Hematopoietic multipotent progenitor cell (in vitro differentiated cells): ENCODE measurements at regions not wholly inside any gene's neighbourhood (a gene's known extent, or its start where the extent isn't known, plus 50 kb on each side); places are given as distances from the start of the nearest gene placed in this dataset.
"Not testable (repeated sequence)": the region's sequence is repeated elsewhere in the genome, so short reads cannot be mapped to it uniquely, and the experiment has no call there.

Experiments
- DNase-seq, 3 donors: peaks; one replicate each; pipeline ENCODE4 v3.0.0-alpha.2; 2011 to 2015; ENCODE audit warnings: low read depth in 2 of 3, low spot score in 2 of 3

DNA sequence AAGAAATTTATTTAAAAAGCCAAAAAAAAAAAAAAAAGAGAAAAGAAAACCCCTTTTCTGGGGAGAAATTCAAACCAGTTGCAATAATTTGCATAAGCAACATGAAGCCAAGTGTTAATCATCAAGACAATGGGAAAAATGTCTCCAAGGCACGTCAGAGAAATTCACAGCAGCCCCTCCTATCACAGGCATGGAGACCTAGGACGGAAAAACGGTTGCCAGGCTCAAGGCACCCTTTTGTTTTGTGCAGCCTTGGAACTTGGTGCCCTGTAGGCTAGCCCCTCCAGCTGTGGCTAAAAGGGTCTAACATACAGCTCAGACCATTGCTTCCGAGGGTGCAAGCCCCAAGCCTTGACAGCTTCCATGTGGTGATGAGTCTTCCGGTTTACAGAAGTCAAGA is 509.2 kb upstream of the SOX11 start:
- no peak for DNase-seq

DNA sequence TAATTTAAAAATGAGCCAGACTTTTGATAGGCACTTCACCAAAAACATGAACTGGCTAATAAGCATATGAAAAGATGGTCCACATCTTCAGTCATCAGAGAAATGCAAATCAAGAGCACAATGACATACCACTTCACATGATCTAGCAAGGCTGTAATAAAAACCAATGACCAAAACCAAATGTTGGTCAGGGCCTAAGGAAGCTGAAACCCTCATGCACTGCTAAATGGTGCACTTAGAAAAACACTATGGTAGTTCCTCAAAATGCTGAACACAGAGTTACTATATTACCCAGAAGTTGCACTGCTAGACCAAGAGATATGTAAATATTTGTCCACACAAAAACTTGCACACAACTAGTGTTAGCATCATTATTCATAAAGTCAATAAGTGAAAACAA is 504.9 kb upstream of the SOX11 start:
- DNase-seq = no peak

DNA sequence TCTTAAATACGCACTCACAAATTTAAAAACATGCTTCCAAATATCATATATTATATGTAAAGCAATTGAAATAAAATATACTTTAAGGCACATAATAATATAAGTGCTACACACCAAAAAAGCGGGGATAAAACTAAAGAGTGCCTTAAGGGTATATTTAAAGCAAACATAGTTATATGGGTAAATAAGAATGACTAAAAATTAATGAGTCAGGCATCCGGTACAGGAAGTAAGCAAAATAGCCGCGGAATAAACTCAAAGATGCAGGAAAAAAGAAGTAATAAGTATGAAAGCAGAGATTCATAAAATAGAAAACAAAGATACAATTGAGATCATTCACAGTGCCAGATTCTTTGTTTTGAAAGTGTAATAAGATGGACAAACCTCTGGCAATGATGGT is 503.5 kb upstream of the SOX11 start:
- DNase-seq = no peak

DNA sequence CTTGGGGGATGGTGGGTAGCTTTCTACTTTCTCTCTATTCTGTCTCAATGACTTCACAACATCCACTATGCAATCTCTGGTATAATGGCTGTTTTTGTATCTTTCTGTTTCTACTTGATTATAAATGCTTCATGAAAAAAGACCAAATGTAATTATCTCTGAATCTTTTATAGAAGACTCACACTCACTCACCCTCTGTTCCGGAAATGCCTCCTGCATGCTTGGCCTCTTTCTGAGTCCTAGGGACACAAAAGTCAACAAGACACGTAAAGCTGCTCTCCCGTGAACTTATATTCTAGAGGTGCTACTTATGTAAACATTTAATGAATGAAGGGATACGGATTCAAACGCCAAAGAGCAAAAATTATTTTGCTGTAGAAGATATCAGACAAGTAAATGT is 502.2 kb upstream of the SOX11 start:
- no peak for DNase-seq

DNA sequence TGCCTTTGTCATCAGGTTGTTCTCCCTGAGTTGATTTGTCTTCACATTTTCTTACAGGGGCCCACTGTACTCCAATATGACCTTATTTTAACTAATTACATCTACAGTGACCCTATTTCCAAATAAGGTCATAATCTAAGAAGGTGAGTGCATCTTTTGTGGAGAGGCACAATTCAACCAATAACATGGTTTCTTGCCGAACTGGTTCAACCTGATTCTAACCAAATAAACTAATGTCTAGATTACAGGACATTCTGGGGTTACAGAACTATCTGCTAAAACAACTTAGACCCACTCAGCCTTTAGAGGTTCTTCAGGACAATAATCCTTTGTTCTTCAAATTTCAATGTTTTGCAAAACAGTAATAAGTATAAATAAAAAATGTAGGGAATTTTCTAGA is 496.5 kb upstream of the SOX11 start:
- no peak for DNase-seq

DNA sequence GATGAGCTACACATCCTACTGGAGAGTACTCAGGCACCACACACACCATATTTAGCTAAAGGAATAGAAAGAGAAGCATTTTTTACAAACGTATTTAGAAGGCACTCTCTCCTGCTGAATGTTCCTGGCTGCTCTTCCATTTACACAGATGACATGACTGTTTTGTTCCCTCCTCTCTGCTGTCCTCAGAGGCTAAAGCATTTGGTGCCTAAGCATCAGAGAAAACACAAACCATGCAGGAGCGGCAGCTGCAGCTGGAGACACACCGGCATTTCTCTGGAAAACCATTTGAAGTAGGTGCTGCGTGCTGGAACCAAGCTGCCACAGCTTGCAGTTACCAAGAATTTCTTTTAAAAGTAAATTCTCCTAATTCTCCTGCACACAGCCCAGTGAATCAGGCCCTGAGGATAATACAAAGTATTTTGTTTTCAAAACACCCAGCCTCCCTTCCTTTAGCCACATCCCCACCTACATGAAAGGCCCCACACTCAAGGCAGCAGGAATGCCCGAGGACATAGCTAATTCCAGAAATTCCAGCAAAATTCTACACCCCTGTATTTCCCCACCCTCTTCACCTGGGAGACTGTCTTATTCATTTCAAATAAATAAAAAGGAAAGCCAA is 488.9 kb upstream of the SOX11 start:
- DNase-seq = no peak

DNA sequence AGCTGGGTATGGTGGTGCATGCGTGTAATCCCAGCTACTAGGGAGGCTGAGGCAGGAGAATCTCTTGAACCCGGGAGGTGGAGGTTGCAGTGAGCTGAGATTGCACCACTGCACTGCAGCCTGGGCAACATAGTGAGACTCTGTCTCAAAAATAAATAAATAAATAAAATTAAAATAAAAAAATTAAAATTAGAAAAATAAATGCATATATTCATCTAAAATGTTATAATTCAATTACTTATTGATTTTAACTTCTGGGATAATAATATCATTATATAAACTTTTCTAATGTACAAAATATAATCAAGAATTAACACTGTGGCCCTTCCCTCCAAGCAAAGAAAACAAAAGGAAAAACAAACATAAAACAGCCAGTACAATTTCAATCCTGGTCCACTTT is 485.4 kb upstream of the SOX11 start:
- DNase-seq = not testable (repeated sequence)

DNA sequence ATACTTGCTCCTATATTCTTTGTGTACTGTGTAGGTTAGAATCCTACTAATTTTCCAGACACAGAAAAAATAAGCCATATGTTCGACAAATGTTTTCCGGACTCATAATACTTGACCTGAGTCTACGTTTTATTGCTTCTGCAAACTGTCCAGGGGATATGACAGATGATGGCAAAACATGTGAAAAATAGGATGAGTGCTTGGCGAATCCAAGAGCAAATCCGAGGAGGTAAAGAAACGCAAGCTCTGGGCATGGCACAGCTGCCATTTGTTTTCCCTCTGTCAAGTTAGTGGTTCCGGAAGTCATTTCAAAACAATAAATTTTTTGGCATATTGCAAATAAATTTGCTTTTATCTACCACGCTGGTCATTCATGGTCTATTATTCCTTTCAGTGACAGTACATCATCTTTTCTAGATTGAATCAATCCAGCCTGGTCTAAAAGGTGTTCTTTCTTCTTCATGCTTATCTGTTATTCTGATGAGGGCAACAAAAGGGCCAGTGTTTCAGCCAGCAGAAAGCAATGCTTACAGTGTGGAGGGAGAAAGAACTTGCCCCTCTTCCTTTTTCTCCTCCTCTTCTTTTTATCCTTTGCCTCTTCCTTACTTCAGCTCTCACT is 476.1 kb upstream of the SOX11 start:
- DNase-seq = no peak

DNA sequence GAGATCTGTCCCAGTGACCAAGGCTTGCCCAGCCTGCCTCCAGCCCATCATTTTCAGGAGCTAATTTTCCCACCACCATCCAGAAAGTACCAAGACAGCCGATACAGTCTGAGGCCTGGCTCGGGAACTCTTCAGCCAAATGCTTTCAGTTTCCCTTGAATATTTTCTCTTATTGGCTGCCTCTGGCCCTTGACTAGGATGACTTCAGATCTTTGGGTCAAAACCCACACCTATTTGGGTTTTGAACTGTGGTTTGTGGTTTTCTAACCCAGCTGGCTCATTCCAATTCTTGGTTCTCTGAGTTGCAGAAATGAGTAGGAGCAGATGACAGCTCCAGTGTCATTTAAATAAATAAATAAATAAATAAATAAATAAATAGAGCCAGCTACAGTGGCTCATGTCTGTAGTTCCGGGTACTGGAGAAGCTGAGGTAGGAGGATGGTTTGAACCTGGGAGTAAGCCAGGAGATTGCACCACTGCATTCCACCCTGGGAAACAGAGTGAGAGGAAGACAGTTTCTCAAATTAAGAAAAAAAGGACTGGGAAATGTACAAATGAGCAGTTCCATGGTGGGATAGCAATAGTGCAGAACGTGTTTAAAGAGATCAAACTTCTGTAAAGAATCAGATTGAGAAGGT is 465.0 kb upstream of the SOX11 start:
- no peak for DNase-seq

DNA sequence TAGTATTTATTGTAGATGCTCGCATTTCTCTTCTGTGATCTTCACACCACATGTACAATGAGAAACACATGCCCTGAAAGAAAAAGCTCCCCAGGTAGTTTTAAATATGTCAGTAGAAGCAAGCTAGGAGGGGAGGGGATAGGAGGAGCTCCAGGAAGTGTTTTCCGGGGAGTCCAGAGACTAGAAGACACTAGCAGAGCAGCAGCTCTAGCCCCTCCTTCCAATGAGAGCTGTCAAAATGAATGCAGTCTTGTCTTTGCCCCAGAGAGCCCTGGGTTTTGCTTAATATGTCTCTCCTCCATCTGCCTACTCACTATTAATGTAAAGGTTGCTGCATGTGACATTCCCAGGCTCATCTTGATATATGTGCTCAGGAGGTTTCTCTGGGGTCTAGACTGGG is 462.6 kb upstream of the SOX11 start:
- no peak for DNase-seq

DNA sequence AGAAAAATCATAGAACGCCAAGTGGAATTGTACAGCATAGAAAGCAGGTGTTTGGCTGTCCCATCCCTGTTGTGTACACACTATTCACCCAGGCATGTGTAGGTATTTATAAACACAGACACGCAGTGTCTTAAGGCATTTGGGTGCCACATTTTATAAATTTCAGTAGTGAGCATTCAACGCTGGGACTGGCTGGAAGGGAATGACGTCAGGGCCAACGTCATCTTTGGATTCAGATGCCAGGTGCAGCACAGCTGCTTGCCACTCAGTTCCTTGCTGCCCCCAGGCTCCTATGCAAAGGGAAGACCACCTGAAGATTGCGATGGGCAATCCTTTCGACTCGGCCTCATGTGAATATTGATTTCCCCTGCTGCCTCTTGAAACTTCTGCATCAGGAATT is 461.7 kb upstream of the SOX11 start:
- DNase-seq = no peak

DNA sequence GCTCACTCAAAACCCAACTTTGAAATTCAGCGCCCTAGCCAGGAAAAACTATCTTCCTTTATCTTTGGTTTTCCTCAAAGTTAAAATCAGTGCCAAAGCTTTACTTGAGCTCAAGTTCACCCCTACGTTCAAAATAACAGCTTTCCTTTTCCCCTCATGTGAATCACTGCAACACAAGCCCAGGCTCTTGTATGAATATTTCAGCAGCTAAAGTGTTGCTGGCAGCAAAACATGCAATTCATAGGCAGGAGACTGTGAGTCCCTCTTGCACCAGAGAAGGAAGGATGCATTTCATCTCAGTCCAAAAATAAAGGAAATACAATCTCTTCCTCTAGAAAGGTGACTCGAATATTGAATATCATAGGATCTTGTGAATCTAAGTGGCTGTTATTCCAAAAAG is 461.3 kb upstream of the SOX11 start:
- no peak for DNase-seq

DNA sequence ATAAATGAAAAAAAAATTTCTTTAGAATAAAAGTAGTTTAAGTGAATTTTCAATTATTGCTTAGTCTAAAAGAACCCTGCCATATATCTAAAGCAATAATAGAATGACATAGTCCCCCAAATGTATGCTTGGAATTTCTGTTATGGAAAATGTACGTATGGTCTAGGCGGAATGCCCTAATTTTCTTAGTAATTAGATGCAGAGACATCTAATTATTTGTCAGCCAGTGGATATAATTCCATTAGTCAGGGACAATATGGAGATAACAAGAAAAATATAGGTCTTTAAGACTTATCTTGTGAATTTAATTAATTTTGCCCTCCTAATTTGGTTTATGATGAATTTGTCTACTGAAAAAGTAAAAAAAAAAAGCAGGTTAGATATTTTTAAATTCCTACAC is 460.9 kb upstream of the SOX11 start:
- no peak for DNase-seq

DNA sequence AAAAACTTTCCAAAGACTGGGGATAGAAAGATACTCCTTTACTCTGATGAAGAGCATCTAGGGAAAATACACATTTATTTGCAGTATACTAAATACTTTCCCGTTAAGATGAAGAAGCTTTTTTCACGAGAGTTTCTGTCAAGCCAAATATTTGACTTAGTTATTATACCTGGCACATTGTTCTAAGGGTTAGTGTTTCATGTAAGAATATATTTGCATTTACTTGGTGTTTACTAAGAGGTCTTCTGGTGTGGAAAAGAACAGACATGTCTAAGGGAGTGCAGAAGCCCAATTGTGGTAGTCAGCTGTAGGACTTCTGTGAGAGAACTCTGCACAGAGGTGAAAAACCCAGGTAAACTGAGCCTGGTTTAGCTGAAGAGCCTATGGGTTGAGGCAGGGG is 457.6 kb upstream of the SOX11 start:
- DNase-seq = no peak

DNA sequence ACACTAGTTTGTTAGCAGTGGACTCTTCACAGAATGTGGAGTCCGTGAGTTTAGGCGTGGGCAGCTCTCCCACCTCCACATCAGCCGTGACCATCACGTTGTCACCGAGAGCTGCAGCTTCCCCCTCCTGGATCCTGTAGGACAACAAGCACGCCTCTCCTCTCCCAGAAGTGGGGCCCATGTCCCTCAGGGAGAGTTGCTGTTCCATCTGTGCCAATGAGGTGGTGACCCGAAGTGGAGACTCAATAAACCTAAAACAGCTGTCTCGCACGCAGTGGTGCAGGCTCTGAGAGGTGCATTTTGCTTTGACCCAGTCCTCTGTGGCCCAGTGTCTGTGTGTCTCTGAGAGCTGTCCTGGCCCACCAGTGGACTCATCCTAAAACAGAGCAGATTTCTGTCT is 456.5 kb upstream of the SOX11 start:
- DNase-seq = no peak

DNA sequence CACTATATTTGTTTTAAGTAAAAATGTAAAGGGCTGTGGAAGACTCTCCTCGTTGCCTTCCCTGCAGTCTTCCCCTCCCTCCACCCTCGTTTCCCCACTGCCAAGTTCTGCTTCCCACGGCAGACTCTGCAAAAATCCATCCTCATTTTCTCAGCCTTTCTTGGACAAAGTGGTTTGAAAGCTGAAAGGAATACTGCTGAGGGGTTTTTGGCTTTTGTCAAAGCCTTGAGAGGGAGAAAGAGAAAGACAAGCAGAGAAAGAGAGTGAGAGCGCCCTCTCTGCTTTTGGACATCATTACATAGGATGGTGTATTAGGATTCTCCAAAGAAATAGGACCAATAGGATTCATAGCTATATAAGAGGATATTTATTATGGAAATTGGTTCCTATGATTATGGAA is 455.9 kb upstream of the SOX11 start:
- DNase-seq = no peak

DNA sequence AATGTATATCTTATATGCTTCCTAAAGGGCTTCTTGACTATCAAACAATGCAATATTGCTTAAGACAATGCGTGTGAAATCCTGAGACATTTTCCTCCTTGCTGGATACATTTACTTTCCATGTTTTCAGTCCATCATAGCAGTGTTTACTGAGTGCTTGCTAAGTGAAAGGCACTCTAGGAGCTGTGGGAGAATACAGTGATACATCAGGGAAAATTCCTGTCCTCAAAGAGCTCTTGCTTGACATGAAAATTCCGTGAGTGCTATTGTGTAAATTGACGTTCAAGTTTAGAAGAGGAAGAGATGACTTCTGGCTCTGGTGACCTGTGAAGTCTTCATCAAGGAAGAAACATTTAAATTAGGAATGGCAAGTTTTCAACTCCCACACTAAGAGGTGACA is 449.4 kb upstream of the SOX11 start:
- no peak for DNase-seq

DNA sequence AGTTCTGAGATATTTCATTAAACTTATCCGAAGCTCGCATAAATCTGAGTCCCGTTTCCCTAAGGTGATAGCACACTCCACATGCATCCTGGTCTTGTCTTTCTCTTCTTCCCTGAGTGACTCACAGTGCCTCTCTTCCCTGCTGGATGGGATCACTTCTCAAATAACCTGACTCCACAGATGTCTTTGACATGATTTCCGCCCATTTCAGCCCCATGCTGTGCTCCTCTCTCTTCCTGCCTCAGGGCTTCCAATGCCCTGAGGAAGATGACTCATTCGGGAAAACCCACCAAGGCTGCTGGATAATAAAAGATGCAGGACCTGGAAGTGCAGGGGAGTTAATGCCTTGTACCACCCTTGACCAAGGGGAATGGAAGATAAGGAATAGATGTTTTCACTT is 441.7 kb upstream of the SOX11 start:
- no peak for DNase-seq

DNA sequence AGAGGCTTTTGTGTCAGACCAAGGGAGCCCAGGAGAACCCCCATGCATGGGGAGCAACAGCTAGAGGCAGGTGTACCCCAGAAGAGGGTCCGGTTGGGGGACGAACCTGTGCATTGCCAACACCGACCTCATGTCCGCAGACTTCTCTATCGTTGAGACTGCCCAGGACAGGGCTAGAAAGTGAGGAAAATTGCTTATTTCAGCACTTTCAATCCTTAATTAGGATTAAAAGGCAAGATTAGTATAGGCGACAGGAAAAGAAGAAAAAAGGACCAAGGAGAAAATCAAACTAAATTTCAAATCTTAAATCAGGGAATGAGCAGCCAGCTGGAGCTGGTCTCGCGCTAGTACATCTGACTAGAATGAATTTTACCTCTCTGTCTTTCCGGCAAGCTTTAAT is 438.9 kb upstream of the SOX11 start:
- DNase-seq = no peak

DNA sequence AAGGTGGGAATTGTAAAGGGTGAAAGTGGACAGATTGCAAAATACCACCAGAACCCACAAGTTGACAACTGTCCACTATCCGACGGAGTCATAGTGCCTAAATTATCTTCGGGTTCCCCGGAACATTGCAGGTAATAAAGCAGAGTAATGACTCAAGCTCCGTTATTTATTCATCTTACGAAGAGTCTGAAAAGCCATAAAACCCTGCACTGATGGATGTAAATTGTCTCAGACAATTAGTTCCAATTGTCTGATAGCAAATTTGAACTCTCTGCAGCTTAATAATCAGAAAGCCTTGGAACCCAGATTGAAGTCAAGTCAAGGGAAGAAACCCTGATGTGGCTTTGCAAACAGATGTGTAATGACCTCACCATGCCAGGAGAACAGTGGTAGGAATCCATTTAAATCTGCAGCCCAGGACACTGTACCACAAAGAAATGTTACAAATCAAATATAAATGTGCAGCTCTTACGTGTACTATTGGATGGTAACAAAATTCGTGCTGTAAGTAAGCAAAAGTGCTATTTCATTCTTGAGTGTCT is 437.3 kb upstream of the SOX11 start:
- no peak for DNase-seq

DNA sequence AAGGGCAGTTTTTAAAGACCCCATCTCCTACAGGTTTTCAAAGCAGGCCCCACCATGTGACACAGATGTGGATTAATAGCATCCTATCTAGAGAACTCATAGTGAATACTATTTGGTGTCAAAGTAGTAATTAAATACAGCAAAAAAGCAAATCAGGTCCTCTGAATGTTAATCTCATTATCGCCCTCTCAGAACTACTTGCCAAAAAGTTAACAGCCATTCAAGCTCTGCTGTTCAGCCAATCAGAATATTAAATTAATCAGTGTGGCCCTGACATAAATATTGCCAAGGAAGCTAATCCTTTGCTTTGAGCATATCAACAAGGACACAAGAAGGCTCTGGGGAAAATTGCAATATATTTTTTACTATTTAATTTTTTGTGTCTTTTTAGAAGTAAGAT is 428.9 kb upstream of the SOX11 start:
- no peak for DNase-seq

DNA sequence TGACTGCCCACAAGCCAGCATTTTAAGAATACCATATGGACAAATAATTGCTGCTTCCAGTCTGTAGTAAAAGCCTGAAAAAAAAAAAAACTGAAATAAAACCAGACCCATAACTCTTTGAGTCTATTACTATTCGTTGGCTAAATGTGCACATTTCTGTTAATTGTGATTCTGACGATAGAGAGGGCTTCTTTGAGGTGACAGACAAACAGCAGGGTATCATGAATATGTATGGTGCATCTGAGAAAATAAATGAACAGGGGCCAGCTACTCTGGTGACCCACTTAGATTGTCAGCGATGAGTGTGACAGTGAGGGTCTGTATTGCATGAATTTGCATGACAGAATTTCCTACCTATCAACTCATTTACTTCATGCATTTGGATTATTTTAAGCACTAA is 427.8 kb upstream of the SOX11 start:
- DNase-seq = no peak
